Hematopoietic multipotent progenitor cell treated with erythropoietin and hydrocortisone succinate and interleukin-3 and kit ligand, for 4 days (in vitro differentiated cells): ENCODE measurements at regions not wholly inside any gene's neighbourhood (a gene's known extent, or its start where the extent isn't known, plus 50 kb on each side); places are given as distances from the start of the nearest gene placed in this dataset.

Experiments
- DNase-seq: peaks from one replicate; pipeline ENCODE4 v3.0.0-alpha.2; 2015

DNA sequence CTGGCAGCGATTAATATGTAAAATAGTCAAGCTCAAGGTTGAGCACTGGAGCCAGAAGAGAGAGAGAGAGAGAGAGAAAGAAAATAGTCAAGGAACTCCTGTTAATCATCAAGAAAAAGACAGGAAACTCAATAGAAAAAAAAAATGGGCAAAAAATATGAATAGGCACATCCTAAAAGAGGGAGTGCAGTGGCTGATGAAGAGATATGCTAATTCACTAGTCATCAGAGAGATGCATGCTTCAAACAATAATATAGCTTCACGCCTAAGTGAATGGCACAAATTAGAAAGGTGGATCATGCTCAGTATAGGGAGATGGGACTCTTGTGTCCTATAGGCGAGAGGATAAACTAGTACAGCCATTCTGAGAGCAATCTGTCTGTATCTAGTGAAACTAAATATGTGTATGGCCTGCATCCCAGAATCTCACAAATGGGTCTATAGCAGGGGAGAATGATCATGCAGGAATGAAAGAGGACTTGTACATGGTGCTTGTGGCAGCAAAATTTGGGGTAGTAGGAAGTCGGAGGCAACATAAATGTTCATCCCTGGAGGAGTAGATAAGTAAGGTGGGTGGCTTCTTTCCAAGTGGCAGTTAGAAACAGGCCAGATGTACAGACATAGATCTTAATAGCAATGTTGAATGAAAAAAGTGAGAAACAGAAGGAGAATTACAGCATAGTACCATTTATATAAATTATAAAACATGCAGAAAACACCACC, 176.8 kb downstream of the VEGFA start:
- DNase-seq, result peak; percentile 92

DNA sequence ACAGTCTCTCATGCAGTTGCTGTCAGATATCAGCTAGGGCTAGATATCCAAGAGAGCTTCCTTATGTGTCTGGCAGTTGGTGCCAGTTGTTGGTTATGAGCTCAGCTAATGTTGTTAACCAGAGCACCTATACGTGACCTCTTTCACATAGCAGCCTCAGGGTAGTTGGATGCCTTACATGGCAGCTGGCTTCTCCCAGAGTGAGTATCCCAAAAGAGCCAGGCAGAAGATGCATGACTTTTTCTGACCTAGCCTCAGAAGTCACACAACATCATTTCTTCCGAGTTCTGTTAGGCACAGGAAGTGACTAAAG, 175.7 kb downstream of the VEGFA start:
- no peak for DNase-seq

DNA sequence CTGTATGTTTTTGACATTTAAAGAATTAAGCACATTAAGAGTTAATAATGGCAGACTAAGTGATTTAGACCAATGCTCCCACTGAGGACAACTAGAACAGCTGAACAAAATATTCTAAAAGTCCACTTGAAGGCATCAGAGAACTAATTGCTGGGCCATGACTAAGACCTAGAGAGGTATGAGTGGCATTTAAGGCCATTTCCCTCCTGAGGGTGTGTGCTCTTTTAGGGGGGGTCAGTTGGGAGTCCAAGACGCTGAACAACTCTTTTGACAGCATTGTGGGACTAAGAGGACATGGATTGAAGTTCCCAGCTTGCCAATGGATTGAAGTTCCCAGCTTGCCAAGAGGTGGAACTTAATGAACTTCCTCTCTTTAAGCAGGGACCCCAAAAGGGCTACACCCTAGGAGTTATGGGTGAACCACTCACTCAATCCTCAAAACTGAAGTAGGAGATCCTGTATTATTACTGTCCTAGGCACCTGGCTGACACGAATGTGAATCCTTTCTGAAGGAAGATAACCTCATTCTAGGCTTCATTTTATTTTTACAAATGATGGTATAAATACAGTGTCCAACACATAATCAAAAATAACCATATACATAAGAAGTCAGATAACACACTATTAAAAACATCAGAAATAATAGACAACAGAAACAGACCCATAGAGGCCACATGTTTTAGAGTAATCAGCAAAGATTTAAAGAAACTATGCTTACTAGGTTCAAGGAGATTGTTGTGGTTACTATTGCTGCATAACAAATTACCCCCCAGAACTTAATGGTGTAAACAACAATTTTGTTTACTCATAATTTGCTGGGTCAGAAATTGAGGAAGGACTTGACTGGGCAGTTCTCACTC, 175.1 kb downstream of the VEGFA start:
- no peak for DNase-seq

DNA sequence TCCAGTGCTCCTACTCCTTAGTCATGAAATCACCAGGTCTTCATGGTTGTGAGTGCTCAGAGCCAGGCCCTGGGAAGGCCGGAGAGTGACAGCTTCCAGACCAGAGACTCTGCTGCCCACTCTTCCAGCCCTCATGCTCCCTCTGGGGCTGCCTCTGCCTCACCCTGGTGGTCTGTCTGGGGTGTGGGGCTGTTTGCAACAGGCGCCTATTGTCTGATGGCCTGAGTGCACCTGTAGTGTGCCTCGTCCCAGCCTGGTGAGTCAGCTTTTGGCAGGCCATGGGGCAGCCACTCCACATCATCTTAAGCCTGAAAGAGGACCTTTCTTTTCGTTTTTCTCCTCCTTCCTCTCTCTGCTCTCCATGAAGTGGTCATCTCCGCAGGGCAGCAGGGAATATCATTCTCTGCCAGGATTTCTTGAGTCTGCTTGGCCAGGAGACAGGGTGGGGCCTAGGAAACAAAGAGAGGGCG, 173.8 kb downstream of the VEGFA start:
- DNase-seq, result no peak

DNA sequence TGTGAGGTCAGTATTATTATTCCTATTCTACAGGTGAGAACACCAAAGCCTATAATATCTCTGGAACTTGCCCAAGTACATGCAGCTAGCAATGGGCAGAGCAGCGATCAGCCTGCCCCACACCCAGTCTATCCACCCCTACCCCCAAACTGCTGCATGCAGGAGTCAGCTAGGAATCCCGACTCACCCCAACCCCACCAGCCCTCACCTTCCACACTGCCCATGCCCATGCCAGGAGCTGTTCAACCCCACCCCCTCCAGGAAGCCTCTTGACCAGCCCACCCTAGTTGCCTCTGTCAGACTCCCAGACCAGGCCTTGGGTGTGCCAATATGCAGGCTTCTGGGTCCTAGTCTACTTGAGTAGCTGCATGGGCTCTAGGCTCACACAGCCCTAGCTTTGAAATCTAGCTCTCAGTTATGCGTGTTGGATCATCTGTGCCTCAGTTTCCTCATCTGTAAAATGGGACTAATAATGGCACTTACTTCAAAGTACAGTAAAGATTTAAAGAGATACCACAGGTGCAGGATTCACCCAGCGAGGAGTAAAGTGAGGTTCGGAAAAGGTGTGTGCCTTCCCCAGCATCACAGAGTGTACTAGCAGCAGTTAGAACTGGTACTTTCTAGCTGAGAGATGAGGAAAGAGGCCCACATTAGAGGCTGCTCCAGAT, 173.2 kb downstream of the VEGFA start:
- no peak for DNase-seq

DNA sequence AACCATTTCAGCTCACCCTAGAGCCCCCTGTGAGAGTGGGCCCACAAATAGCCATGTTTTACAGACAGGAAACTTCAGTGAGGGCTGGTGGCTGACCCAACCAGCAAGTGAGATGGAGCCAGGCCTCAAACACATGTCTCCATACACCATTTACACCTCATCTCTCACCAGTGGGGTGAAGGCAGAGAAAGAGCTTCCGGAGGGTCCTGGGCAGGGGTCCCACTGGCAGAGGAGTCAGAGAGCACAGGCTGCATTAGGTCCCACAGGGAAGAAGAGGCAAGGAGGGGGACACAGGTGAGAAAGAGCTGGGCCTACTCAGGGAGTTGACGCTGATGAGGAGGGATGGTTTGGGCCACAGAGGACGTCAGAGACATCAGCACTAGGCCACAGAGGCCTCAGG, 172.6 kb downstream of the VEGFA start:
- no peak for DNase-seq

DNA sequence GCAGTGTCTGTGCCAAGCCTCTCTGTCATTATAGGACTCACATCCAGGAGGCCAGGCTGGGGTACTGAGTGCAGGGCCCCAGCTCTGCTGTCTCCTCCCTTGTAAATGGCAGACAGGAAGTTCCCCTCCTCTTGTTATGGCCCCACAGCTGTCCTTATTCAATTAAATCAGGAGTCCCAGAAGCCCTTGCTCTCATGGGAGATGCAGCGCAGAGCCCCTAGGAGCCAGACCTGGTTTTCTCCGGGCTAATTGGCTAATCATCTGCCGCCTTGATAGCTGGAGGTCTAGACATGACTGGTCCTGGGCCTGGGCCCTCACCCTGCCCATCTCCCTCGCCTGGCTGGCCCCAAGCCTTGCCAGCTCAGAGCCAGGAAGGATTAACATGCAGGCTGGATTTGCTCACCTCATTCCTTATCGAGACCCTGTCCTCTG, 172.0 kb downstream of the VEGFA start:
- no peak for DNase-seq

DNA sequence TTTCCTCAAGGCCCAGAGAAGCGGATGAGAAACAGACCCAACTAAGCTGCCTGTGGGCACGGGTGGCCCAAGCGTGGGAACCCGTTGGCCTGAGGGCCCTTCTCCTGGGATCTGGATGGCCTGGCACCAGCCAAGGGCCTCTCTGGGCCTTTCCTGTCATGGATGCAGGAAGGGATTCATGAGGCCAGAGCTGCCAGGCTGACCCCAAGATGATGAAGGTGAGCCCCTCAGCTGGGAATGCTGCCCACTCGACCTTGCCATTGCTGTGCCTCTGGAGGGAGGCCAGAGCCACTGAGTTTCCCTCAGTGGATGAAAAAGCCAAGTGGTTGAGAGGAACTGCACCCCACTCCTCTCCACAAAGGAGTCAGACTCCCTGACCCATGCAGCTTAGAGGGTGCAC, 171.2 kb downstream of the VEGFA start:
- no peak for DNase-seq

DNA sequence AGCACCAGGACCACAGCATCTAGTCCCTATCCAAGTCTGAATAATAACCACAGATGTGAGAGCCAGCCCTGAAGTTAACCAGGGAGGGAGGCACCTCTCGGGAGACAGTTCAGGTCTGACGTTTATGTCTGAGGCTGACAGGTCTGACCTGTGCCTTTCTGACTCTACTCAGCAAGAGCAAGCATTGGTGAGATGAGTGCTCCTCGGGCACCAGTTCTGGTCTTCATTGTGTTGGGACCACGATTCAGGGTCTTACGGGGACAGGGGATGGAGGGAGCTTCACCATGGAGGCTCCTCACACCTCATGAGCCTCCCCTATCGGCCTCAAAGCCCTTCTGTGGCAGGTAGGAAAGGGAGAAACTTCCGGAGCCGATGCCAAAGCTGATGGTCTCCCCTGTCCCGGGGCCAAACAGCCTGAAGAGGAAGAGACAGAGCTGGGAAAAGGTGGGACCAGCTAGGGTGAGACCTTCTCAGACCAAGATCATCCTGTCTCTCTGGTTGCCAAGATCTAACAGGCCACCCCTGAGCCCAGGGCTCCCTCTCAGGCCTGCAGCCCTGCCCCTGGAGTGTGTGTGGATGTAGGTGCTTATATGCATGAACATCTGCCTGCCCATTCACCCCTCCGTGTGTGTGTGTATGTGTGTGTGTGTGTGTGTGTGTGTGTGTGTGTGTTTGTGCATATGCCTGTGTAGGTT, 170.5 kb downstream of the VEGFA start:
- DNase-seq, result no peak

DNA sequence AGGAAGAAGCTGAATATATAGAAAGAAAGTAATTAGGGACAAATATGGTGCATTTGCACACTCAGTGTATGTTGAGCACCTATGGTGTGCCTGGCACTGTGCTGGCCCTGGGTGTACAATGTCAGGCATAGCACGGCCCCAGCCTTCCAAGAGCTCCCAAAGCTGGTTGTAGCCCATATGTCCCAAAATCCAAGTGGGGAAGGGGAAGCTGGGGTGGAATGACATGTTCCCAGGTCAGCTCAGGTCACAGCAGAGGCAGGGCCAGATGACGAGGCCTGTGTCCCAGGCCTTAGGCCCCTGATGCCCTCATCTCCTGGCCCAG, 170.0 kb downstream of the VEGFA start:
- no peak for DNase-seq

DNA sequence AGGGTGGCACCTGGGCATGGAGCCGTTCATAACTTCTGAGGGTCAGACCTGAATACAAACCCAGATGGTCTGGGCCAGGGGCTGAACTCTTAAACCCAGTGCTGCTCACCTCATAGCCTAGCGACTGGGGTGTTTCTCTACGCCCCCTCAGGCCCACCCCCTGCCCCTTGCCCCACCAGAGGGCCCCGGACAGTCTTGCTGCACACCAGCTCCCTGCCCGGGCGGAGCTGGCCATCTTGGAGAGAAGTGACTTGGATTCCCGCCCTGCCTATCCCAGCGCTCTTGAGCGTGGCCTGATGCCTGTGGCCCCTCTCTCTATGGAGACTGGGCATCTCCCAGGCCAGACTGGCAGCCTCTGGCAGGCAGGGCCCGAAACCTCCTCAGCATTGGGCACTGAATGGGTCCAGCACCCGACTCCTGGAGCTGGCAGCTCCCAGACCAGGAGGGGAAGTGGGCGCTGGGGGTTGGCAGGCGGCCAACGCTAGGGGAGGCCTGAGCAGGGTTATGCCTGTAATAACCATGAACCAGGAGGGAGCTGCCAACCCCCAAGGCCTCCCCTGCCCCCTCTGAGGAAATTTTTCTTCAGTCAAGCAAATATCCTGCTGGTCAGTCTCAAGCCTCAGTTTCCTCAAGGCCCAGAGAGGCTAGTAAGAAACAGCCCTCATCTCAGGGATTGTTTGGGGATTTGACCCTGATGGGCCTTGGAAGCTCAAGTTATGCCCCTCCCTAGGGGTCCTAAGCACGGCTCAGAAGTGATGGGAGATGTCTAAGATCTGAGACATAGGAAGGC, 169.5 kb downstream of the VEGFA start:
- peak; percentile 77 for DNase-seq

DNA sequence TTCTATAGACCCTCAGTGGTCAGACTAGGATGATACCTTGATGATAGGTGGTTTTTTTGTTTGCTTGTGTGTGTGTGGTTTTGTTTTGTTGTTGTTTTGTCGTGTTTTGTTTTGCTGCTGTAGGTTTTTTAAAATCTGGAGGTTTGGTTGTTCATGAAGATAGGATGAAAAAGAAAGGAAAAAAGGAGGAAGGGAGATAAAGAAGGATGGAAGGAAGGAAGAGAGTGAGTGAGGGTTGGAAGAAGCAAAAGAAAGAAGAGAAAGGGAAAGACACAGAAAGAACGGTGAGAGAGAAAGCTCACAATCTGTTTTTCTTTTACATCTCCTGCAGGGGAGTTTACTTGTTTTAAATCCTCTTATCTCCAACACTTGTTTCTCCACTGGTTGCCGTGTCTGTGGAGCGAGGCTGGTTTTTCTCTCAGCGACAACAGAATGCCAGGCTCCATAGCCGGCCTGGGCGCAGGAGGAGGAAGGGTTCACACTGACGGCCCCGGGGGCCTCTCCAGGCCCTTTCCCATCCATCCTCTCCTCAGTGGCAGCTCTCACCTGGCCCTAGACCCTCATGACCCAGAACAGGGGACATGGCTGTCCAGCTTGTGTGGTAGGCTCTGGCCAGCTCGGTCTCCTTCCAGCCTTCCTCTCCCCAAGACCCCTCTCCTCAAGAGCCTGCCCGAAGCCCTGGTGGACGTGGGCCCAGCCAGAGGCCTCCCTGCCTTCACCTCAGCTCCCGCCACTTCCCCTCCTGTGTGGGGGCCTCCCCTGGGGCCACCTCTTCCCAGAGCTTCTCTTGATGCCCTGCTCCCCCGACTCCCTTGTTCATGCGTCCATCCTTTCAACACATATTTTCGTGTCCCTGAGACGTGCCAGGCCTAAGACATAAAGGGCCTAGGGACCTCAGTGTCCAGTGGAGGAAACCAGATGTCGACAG, 168.4 kb downstream of the VEGFA start:
- DNase-seq, result no peak

DNA sequence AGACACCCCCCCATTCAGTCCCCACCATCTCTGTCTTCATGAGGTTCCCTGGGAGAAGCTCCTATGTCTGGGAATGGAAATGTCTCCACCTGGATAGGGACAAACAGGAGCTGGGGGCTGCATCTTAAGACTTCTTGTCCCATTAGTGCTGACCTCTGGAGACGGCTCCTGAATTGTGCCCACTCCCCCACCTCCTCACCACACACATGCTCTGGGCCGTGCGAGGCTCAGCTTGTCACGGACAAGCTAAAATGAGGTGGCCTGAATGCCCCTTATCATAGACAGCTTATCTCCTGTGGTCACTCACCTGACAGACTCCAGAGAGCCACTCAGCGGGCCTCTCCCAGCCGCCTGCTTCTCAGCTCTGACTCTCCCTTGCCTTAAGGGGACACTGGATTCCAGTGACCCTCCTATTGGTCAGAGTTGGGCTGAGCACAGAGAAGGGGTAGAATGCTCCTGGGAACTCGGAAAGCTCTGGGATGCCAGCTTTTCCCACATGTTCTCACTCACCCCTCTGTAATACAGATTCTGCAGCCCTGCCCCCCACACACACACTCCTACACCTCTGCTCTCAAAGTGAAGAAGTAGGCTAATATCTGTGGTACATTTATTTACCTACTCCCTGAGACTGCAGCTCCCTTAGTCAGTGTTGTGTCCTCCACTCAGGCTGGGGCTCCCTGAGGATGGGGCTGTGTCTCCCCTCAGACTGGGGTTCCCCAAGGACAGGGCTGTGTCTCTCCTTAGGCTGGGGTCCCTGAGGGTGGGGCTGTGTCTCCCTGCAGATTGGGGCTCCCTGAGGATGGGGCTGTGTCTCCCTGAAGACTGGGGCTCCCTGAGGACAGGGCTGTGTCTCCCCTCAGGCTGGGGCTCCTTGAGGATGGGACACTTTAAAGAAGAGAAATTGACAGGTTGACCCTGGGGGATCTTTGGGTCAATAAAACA, 167.5 kb downstream of the VEGFA start:
- no peak for DNase-seq

DNA sequence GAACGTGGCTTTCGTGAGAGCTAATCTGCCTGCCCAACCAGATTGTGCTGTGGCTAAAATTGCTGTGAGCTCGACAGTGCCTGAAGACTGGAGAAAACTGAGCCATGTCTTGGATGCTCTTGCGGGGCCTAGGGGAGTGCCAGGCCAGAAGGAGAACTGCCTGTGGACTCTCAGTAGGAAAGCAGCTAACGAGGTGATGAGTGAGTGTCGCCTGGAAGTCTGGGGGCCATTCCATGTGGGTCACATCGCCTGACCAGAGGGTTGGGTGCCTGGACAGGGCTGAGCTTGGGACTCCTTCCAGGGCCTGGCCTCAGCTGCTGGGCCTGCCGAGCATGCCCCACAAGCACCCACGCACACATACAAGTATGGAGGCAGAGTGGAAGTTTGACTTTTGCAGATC, 166.5 kb downstream of the VEGFA start:
- DNase-seq, result no peak

DNA sequence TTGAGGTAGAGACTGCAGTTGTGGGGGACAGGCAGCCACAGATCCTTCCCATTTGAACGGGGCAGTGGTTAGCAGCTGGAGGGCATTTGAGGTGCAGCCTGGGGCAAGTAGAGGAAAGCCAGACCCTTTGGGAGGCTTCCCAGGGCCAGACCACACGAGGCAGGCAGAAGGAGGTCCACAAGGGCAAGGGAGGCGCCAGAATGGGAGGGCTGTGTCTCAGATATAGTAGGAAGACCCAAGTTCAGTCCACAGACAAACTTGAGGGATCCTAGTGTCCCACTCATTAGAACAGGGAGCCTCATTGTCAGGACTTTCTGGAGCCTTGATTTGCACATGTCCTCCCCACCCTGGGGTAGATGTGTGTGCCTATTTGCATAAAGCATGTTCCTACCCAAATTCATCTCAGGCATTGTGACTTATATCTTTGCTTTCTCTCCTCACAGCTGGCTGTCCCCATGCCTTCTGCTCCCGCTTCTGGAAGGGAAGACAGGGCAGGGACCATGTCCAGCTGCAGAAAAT, 166.0 kb downstream of the VEGFA start:
- no peak for DNase-seq

DNA sequence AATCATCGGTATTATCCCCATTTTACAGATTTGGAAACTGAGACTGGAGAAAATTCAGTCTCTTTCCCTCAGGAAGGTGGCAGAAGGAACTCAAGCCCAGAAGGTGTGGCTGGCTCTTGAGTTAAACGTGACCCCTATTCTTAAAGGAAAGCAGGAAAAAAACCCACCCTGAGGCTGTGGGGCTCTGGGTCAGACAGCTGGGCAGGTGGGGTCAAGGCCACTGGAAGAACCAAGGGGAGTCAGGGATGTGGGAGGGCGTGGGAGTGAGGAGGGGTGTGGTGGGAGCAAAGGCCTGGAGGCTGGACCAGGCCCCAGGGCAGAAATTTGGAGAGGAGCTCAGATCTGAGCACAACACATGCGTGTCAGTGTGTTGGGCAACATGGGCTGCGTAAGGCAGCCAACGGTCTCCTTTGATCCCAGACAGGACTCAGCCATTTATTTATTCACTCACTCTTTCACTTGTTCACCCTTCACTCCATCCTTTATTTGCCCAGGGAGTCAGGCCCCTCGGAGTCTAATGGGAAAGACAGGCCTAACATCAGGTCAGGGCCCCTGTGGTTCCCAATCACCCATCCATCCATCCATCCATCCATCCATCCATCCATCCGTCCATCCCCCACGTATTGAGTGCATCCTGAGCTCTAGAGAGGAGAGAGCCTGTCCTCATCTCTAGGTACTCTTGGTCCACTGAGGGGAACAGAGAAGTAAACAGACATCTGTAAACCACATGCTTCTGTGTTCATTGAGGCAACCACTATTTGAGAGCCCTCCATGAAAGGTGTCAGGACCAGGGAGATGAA, 165.0 kb downstream of the VEGFA start:
- DNase-seq, result no peak

DNA sequence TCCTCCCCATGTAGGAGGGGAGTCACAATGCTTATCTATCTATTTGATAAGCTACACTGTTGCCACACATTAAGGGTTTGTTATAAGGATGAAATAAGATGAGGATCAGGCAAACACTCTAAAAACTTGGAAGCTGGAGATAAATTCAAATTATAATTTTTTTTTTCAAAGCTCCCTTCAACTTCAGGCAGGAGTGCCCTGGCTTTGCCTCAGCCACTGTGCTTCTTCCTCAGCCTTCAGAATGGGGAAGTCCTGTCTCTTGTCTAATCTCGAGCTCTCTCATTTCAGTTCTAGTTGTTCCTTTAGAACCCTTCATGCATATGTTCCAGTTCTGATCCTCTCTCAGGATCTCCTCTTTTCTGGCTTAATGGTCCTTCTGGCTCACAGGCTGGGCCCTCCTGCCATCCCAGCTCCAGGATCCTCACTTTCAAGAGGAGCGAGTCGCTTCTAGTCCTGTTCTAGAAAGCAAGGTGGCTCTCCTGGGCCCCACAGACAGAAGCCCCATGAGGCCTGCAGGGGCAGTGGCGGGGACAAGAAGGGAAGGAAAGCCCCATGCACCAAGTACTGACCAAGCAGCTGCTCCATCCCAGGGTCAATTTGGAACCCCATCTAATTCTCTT, 164.3 kb downstream of the VEGFA start:
- DNase-seq, result peak; percentile 51

DNA sequence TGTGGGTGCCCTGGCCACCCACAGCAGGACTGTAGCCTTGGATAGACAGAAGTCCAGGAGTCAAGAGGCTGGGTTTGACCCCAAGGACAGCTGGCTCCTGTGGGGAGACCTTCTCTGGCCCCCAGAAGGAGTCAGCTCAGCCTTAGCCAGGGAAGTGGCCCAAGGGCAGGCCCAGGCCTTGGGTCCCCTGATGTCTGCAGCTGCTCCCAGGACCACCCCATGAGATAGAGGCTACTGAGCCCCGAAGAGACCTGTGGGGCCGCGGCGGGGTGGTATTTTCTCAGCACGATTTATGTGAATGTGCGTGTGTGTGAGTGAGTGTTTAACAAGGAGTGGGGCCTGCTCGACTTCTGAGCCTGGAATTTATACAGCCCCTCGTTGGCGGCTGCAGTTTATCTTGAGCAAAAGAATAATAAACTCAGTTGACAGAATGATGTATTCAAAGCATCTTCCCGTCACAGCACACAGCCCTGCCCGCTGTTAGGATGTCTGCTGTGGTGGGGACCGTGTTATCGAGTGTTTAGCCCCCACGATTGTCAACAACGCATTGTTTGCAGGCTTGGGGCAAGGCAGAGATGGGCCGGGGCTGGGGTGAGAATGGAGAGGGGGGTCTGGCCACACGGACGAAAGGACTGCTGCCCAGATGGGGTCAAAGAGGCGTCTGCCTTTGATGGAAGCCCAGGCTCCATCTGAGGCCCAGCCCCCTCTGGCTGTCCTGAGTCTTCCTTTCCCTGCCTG, 163.3 kb downstream of the VEGFA start:
- no peak for DNase-seq
